ENCODE measurements at regions not wholly inside any gene's neighbourhood (a gene's known extent, or its start where the extent isn't known, plus 50 kb on each side); places are given as distances from the start of the nearest gene placed in this dataset.
"Not testable (repeated sequence)": the region's sequence is repeated elsewhere in the genome, so short reads cannot be mapped to it uniquely, and the experiment has no call there.

GRCh38 chr16:17939122-17939536 is 397.4 kb downstream of the NPIPA8 start:
- DNase-seq (ENCODE audit: low spot score) = no peak

DNA sequence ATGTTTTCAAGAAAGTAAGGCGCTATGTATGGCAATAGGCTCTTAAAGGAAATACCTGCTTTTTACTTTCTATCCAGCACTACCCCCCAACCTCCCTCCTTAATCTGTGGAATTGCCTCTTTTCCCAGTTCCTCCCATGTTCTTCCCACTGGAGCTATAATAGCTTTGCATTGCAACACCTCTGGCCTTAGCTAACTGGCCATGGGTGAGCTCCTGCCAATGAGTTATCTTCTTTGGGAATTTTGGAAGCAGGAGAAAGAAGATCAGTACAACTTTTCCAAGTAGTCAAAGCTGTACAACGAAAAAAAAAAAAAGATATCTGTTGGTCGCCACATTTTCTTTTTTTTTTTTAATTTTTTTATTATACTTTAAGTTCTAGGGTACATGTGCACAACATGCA is 398.0 kb downstream of the NPIPA8 start:
- DNase-seq (ENCODE audit: low spot score) = no peak

DNA sequence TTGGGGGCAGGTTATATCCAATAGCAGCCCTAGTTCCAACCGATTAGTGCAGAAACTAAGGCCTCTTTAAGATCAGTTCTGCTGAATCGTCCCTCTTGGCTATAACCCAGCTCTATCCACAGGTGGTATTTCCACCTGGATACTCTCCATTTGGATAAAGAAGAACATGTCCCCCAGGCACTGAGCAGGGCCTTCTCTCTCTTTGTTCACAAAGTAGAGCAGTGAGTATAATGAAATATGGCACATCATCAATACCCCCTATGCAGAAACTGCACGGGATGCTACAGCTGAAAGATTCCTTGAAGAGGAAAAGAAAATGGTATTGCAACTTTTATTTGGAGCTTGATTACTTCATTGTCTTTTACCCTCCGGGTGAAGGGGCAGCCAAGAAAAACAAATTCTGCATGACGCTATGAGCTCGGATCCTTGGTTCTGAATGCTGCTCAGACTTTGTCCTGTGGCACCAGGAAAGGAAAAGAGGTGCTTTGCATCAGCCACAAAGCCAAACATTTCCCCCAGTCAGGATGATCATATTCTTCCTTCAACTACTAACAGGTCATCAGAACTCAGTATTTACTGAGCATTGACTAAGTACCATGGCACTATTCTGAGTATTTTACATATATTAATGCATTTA is 399.7 kb downstream of the NPIPA8 start:
- DNase-seq (ENCODE audit: low spot score) = no peak

DNA sequence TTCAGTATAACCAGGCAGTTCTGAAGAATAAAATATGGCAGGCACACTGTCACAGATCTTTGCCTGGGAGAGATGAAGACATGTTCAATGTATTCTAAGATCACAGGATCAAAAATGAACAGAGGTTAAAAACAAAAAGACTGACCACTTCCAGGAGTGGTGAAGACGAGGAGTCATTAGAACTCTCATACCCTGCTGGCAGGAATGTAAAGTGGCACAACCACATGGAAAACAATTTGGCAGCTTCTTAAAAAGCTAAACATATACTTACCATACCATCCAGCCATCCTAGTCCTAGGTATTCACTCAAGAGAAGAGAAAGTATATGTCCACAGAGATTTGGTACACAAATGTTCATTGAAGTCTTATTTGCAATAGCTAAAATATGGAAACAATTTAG is 406.3 kb downstream of the NPIPA8 start:
- no peak for DNase-seq (ENCODE audit: low spot score)

DNA sequence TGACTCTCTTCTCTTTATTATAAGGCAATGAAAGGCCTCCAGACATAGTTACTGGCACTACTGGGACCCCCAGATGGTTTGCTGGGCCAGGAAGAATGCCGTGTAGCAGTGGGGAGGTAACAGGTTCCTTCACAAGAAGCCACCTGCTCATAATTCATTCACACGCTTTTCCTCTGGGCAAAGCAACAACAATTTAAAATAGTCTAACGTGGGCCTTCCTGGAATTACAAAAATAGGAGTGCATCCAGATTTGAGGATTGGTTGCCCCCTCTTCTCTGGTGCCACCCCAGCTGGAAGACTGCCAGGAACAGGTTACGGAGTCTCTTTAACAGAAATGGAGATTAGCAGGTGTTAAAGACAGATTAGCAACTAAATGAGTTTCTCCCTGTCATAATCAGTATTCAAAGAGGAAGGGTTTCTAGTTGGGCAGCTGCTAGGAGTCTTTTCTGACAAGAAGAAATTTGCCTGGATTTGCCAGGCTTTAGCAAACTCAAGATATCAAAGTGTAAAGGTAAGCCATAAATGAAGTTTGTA is 409.6 kb downstream of the NPIPA8 start:
- no peak for DNase-seq (ENCODE audit: low spot score)

DNA sequence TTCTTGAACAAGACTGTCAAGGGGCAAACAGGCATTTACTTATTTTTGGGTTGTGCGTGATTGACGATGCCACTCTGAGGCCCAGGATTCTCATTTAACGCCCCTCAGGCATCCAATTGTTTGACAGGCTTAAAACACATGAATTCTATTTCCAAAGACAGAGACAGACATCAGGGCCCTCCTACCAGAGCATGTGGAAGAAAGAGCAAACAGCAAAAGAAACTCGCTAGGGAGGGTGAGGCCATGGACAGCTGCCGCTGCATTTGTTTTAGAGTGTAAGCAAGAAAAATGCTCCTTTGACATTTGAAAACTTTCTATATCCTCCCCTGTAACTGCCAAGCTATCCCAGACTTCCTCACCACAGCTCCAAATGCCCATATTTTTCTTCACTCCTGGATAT is 410.1 kb downstream of the NPIPA8 start:
- no peak for DNase-seq (ENCODE audit: low spot score)

DNA sequence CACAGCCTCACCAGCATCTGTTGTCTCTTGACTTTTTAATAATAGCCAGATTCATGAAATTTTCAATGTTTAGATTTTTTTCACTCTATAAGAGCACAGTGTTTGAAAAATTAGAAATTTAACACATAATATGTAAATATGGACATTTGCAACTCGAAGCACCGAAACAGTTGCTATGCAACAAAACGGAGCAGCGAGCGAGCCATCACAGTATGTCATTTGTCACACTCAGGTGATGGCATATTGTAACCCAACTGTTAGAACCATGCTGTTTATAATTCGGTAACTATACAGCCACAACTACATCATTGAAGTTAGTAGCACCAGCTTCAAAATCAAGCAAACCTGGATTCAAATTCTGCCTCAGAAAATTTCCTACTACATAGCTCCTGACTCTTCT is 410.8 kb downstream of the NPIPA8 start:
- no peak for DNase-seq (ENCODE audit: low spot score)

GRCh38 chr16:17921357-17921978 is 415.1 kb downstream of the NPIPA8 start:
- peak; percentile 59 for DNase-seq (ENCODE audit: low spot score)

DNA sequence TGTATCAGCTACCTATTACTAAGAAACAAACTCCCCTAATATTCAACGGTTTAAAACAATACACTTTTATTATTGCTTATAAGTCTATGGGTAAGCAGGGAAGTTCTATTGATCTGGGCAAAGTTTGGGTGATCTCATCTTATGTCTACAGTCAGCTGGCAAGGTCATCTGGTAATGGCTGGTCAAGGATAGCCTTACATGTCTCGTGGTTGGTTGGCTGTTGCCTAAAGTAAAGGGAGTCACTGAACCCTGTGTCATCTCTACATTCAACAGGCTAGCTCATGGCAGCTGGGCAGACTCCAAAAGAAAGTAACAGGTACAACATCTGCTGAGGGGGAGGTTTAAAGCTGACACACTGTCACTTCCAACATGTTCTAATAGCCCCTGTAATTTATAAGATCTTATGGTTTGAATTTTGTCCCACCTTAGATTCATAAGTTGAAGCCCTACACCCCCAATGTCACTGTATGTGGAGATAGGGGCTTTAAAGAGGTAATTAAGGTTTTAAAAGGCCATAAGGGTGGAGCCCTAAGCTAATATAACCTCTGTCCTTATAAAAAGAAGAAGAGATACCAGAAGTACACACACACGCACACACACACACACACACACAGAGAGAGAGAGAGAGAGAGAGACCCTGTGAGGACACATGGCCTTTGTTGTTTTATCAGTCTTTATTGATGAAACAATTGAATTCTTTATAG is 419.1 kb downstream of the NPIPA8 start:
- no peak for DNase-seq (ENCODE audit: low spot score)

DNA sequence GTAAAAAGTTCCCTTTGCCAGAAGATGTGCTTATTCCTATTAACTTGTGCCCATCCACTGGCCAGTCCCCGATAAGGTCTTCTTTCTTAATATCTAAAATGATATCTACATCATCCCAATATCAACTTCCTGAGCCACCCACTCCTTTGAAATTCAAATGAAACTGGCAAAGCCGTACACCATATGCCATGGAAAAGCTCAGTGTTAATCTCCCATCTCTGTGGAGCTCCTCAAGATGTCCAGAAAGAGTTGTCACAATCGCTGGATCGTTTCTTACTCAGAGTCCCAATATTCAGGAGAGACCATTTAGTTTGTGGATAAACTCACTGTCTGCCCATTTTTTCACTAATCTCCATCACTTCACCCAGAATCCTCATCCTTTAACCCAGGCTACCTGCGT is 420.7 kb downstream of the NPIPA8 start:
- DNase-seq (ENCODE audit: low spot score) = no peak

DNA sequence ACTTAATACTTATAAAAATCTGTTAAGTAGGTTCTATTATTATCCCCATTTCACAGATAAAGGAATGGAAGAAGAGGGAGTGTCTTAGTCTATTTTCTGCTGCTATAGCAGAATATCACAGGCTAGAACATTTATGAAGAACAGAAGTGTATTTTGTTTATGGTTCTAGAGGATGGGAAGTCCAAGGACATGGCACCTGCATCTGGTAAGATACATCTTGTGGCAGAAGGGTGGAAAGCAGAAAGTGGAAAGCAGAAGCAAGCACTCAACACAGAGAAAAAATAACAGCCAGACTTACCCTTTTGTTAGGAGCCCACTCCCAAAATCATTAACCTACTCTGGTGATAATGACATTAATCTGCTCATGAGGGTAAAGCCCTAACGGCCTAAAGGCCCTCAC is 422.4 kb downstream of the NPIPA8 start:
- DNase-seq (ENCODE audit: low spot score) = no peak

- DNase-seq (ENCODE audit: low spot score) = not testable (repeated sequence)
These were observed 425.0 kb downstream of the NPIPA8 start for GRCh38 chr16:17911578-17911977.

DNA sequence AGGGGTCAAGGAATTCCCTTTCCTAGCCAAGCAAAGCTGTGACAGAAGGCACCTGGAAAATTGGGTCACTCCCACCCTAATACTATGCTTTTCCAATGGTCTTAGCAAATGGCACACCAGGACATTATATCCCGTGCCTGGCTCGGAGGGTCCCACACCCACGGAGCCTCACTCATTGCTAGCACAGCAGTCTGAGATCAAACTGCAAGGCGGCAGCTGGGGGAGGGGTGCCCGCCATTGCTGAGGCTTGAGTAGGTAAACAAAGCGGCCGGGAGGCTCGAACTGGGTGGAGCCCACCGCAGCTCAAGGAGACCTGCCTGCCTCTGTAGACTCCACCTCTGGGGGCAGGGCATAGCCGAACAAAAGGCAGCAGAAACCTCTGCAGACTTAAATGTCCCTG is 429.9 kb downstream of the NPIPA8 start:
- not testable (repeated sequence) for DNase-seq (ENCODE audit: low spot score)

DNA sequence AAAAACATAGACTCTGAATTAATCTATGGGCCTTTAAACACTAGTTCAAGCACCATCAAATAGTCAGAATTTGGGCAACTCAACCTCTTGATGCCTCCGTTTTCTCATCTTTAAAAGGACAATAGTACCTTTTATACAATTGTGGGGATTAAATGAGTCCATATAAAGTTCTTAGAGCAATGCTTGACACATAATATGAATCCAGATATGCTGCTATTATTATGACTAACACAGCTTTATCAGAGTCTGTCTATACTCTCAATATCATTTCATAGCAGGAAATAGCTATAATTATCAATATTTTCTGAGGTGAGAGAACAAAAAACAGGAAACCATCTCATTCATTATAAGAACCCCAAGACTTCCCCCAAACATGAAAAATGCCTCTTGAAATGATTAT is 430.5 kb upstream of the XYLT1 start:
- DNase-seq (ENCODE audit: low spot score) = no peak

GRCh38 chr16:17899141-17899540 is 428.4 kb upstream of the XYLT1 start:
- DNase-seq (ENCODE audit: low spot score) = no peak

DNA sequence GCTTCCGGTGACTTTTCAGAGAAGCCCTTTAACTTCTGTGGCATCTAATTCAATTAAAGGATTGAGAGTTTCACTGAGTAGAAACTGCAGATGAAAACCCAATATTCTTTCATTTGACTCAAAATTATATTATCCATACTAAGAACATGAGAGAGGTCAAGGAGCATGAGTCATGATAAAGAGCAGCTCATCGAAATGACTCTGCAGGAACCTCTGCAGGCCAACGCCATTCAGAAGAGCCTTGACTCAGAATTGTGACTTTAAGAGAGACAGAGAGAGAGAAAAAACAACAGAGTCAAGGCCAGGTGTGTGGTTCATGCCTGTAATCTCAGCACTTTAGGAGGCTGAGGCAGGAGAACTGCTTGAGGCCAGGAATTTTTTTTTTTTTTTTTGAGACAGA is 417.2 kb upstream of the XYLT1 start:
- DNase-seq (ENCODE audit: low spot score) = no peak

DNA sequence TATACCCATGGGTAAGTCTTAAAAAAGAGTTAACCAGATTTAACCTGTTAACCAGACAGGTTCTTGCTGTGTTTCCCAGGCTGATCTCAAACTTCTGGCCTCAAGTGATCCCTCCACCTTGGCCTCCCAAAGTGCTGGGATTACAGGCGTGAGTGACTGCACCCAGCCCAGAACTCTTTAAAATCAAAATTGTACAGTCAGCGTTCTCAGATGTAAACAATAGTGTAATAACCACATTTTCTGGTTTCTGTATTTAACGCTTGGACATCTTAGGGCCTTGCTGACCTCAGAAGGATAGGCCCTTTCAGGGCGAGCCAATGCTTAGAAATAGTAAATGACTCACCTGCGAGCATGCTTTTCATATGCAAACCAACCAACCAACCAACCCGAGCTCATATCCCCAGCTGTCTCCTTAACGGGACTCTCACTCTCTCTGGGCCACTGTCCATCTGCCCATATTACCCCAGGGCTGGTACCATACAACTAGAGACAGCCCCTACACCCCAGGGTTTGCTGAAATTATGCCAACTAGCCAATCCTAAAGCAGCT is 415.0 kb upstream of the XYLT1 start:
- no peak for DNase-seq (ENCODE audit: low spot score)

- no peak for DNase-seq (ENCODE audit: low spot score)
These were observed 407.1 kb upstream of the XYLT1 start for GRCh38 chr16:17877821-17878360.

GRCh38 chr16:17866996-17867395 is 396.2 kb upstream of the XYLT1 start:
- no peak for DNase-seq (ENCODE audit: low spot score)

DNA sequence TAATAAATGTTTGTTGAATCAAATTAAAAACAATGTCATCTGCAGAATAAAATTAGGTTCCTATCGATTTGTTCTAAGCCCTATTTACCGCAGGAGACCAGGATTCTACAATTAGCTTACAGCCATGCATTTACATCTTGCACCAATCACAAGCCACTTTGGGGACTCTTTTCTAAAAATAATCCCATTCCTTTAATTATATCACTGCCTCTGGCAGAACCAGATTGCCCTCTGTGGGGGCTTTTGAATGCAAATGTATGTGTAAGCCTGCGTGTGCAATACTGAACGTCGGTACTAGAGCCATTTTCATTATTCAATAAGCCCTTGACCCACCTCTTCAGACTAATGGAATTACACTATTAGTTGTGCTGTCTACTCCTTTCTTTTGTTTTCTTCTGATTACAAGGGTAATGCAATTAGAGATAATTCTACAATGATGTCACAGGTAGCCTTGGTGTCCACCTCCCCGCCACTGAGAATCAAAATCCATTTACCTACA is 391.3 kb upstream of the XYLT1 start:
- DNase-seq (ENCODE audit: low spot score) = no peak

- no peak for DNase-seq (ENCODE audit: low spot score)
These were observed 387.3 kb upstream of the XYLT1 start for GRCh38 chr16:17858061-17858460.

- DNase-seq (ENCODE audit: low spot score) = no peak
These were observed 383.2 kb upstream of the XYLT1 start for GRCh38 chr16:17853958-17854357.

Data from hematopoietic multipotent progenitor cell treated with erythropoietin and hydrocortisone succinate and interleukin-3 and kit ligand, for 15 days (in vitro differentiated cells).